Activated CD4-positive, alpha-beta memory T cell treated with anti-CD3 and anti-CD28 coated beads, Interleukin-2, amount 10 ng/mL, durations not matched to agents 7 days and 5 days (primary cell): ENCODE measurements at regions not wholly inside any gene's neighbourhood (a gene's known extent, or its start where the extent isn't known, plus 50 kb on each side); places are given as distances from the start of the nearest gene placed in this dataset.

Experiments used
- CTCF ChIA-PET: fragments of 350-600 bp; sonication (Branson Sonifier 250); formaldehyde crosslinking; loops from one replicate; lab custom pipeline; 2021; ENCODE audit warnings: antibody characterized with exemption, inconsistent platforms; lab: Charles Lee
- POLR2A ChIA-PET: fragments of 350-600 bp; sonication (Branson Sonifier 250); formaldehyde crosslinking; loops from one replicate; lab custom pipeline; 2021; ENCODE audit warnings: antibody characterized with exemption; lab: Charles Lee
- DNase-seq: peaks from one replicate; pipeline ENCODE4 v3.0.0-alpha.2; 2020
- H3K27ac Mint-ChIP-seq: one replicate; pipeline ENCODE4 v1.8.0; 2021; ENCODE audit warnings: mild to moderate bottlenecking, mixed read lengths
- H3K27me3 Mint-ChIP-seq: one replicate; pipeline ENCODE4 v1.8.0; 2021; ENCODE audit warnings: mixed read lengths
- H3K36me3 Mint-ChIP-seq: one replicate; pipeline ENCODE4 v1.8.0; 2021; ENCODE audit warnings: low read depth, mixed read lengths
- H3K4me1 Mint-ChIP-seq: one replicate; pipeline ENCODE4 v1.8.0; 2021; ENCODE audit warnings: mixed read lengths
- H3K4me3 Mint-ChIP-seq: one replicate; pipeline ENCODE4 v1.8.0; 2021; ENCODE audit warnings: mild to moderate bottlenecking, mixed read lengths
- H3K9me3 Mint-ChIP-seq: one replicate; pipeline ENCODE4 v1.8.0; 2021; ENCODE audit warnings: mixed read lengths

DNA sequence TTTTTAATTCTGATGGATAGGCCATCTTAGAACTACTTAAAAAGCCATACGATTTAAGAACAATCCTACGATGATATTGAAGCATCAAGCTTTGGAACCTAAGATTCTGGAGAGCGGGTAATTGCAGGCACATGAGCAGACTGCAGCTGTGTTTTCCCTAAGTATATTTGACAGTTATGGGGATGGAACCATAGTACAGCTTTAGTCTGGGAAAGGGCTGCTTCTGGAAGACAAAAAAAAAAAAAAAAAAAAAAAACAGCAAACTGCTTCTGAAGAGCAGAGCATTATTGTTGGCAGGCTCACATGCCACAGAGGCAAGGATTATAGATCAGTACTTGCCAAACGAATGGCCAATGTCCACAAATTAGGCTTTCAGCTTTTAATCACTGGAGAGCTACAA is 1618.7 kb downstream of the AMY1C start:
- ChIA-PET CTCF (interaction anchor here (0.6 kb wide), 1 partner anchor 960 kb away, joined by 4 read pairs; no protein-coding TSS in a partner anchor), POLR2A (no interaction called here)
- H3K27ac Mint-ChIP-seq = no peak overlapping the region
- DNase-seq = no peak
- no peaks in the 10 kb centered on the region for H3K36me3 Mint-ChIP-seq
- no peaks in the 10 kb centered on the region for H3K4me1 Mint-ChIP-seq
- no peaks in the 10 kb centered on the region for H3K27me3 Mint-ChIP-seq
- peaks cover 2% of the 10 kb centered on the region for H3K9me3 Mint-ChIP-seq
- no peak overlapping the region for H3K4me3 Mint-ChIP-seq

DNA sequence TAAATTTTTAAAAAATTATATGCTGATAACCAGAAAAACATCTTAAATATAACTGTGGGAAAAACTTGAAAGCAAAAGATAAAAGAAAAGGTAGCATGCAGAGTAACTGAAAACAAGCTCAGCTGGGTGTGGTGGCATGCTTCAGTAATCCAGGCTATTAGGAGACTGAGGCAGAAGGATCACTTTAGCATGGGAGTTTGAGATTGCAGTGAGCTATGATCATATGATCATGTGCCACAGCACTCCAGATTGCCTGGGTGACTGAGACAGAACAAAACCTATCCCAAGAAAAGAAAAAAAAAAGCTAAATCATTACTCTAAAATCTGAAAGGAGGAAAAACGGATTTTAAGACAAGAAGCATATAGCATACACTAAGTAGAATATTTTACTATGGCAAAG is 1624.0 kb downstream of the AMY1C start:
- DNase-seq = no peak
- Mint-ChIP-seq H3K36me3 (no peaks in the 10 kb centered on the region), H3K27me3 (no peaks in the 10 kb centered on the region), H3K4me1 (no peaks in the 10 kb centered on the region), H3K27ac (no peak overlapping the region), H3K9me3 (no peaks in the 10 kb centered on the region), H3K4me3 (no peak overlapping the region)
- POLR2A ChIA-PET = no interaction called here
- CTCF ChIA-PET = no interaction called here

DNA sequence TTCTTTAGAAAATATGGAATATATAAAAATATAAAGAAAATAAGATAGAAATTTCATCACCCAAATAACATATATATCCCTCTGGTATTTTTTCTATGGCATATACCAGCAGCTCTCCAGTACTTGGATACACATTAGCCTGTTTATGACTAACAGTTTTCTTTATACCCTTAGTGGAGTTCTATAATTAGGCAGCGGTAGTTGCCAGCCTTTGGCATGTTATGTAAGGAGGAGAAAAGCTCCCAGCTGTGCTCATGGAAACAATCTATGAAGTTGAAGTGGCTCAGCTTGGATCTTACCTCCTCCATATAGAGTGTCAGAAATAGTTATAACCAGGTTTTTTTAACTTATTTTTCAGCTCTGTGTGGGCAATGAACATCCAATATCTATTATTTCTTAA is 1636.8 kb downstream of the AMY1C start:
- Mint-ChIP-seq H3K4me3 (no peak overlapping the region), H3K9me3 (peaks cover 21% of the 10 kb centered on the region), H3K4me1 (no peaks in the 10 kb centered on the region), H3K36me3 (no peaks in the 10 kb centered on the region), H3K27ac (no peak overlapping the region), H3K27me3 (no peaks in the 10 kb centered on the region)
- CTCF ChIA-PET = no interaction called here
- no peak for DNase-seq
- POLR2A ChIA-PET = no interaction called here

DNA sequence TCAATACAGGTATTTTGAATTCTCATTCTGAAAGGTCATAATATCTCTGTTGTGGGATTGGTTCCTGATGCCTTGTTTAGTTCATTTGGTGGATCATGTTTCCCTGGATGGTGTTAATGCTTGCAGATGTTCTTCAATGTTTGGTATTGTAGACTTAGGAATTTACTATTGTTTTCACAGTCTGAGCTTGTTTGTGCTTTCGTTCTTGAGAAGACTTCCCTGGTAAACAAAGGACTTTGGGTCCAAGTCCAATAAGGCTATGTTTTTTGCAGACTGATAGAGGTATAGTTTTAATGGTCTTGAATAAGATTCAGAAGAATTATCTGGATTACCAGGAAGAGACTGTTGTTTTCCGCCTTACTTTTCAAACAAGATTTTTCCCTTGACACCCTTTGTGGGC is 1646.3 kb downstream of the AMY1C start:
- Mint-ChIP-seq H3K4me1 (no peaks in the 10 kb centered on the region), H3K27ac (no peak overlapping the region), H3K27me3 (no peaks in the 10 kb centered on the region), H3K36me3 (no peaks in the 10 kb centered on the region), H3K4me3 (no peak overlapping the region), H3K9me3 (peaks cover 21% of the 10 kb centered on the region)
- CTCF ChIA-PET = no interaction called here
- POLR2A ChIA-PET = no interaction called here
- no peak for DNase-seq

DNA sequence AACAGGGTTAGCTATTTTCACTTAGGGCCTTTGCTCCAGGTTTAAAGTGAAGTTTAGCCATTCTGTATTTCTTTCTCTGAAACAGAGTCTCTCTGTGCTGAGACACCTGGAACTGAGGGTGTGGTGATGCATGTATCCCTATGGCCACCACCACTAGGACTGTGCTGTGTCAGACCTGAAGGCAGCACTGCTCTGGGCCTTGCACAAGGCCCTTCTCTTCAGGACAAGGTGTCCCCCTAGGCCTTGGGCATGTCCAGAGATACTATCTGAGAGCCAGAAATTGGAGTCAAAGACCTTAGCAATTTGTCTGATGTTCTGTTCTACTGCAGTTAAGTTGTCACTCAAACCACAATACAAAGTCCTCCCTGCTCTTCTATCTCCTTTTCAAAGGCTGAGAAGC is 1649.2 kb downstream of the AMY1C start:
- no peak overlapping the region for H3K4me3 Mint-ChIP-seq
- DNase-seq = no peak
- H3K9me3 Mint-ChIP-seq = peaks cover 18% of the 10 kb centered on the region
- CTCF ChIA-PET = no interaction called here
- H3K4me1 Mint-ChIP-seq = no peaks in the 10 kb centered on the region
- H3K27me3 Mint-ChIP-seq = no peaks in the 10 kb centered on the region
- no peak overlapping the region for H3K27ac Mint-ChIP-seq
- POLR2A ChIA-PET = no interaction called here
- H3K36me3 Mint-ChIP-seq = no peaks in the 10 kb centered on the region

DNA sequence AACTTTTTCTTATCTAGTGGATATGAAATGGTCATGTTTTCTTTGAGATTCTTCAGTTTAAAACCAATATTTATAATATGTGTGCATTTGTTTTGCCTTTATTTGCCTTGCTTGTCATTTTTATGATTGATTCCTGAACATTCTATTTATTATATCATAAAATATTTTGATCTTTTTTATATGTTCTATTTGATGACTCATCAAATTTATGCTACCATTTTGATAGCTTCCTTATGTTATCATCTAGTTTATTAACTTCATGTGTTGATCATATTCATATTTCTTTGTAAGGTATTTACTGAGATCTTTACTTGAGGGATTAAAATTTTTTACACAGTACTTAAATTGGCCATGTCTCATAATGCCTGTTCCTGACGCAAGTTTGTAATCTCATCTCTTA is 1650.0 kb downstream of the AMY1C start:
- ChIA-PET POLR2A (no interaction called here), CTCF (no interaction called here)
- Mint-ChIP-seq H3K36me3 (no peaks in the 10 kb centered on the region), H3K9me3 (peaks cover 21% of the 10 kb centered on the region), H3K4me1 (no peaks in the 10 kb centered on the region), H3K4me3 (no peak overlapping the region), H3K27me3 (no peaks in the 10 kb centered on the region), H3K27ac (no peak overlapping the region)
- DNase-seq = no peak

DNA sequence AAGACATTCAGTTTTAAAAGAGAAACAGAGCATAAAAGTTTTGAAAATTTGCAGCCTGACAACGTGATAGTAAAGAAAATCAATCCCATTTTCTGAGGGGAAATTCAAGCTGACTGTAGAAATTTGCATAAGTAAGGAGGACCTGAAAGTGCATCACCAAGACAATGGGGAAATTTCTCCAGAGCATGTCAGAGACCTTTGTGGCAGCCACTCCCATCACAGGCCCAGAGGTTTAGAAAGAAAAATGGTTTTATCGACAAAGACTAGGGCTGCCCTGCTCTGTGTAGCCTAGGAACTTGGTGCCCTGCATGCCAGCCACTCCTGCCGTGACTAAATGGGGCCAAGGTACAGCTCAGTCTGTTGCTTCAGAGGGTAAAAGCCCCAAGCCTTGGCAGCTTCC is 1640.2 kb upstream of the PRMT6 start:
- peaks cover 16% of the 10 kb centered on the region for H3K9me3 Mint-ChIP-seq
- ChIA-PET POLR2A (no interaction called here), CTCF (no interaction called here)
- H3K4me3 Mint-ChIP-seq = no peak overlapping the region
- DNase-seq = no peak
- H3K27me3 Mint-ChIP-seq = no peaks in the 10 kb centered on the region
- H3K27ac Mint-ChIP-seq = no peak overlapping the region
- no peaks in the 10 kb centered on the region for H3K4me1 Mint-ChIP-seq
- no peaks in the 10 kb centered on the region for H3K36me3 Mint-ChIP-seq

DNA sequence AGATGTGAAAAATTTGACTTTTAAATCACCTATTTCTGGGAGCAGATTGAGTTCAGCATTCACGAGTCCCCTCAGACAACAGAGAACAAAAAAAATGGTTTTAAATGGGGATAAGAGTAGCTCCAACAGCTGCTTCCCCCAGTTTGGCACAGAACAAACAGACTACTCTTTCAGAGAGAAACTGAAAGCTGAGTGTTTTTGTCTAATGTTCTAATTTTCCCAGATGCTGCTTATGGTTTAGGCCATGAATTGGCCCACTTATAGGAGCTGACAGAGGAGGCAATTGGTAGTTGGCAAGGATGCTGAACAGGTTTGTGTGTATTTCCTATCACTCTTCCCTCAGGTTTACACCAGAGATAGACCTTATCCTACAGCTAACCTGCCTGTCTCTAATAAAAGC is 1637.4 kb upstream of the PRMT6 start:
- no peak overlapping the region for H3K4me3 Mint-ChIP-seq
- ChIA-PET CTCF (no interaction called here), POLR2A (no interaction called here)
- peaks cover 17% of the 10 kb centered on the region for H3K9me3 Mint-ChIP-seq
- no peak for DNase-seq
- no peaks in the 10 kb centered on the region for H3K4me1 Mint-ChIP-seq
- no peak overlapping the region for H3K27ac Mint-ChIP-seq
- H3K27me3 Mint-ChIP-seq = no peaks in the 10 kb centered on the region
- H3K36me3 Mint-ChIP-seq = no peaks in the 10 kb centered on the region

DNA sequence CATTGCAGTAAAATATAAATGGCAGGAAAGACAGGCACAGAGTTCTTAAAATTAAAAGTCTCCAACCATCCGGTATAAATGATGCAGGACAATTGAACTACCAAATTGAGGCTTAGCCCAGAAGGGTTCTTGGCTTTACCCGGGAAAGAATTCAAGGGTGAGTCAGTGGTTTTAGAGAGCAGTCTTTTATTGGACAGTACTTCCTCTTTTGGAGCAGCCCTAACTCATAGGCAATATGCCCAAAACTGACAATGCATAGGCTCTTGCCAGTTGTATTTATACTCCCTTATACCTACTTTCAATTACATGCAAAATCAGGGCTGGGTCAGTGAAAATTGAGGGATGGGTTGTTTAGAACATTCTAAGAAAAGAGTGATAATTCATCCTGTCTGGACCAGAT is 1628.9 kb upstream of the PRMT6 start:
- no peak for DNase-seq
- Mint-ChIP-seq H3K27me3 (no peaks in the 10 kb centered on the region), H3K4me3 (no peak overlapping the region), H3K27ac (no peak overlapping the region), H3K4me1 (no peaks in the 10 kb centered on the region), H3K9me3 (peaks cover 9% of the 10 kb centered on the region), H3K36me3 (no peaks in the 10 kb centered on the region)
- ChIA-PET POLR2A (no interaction called here), CTCF (no interaction called here)

DNA sequence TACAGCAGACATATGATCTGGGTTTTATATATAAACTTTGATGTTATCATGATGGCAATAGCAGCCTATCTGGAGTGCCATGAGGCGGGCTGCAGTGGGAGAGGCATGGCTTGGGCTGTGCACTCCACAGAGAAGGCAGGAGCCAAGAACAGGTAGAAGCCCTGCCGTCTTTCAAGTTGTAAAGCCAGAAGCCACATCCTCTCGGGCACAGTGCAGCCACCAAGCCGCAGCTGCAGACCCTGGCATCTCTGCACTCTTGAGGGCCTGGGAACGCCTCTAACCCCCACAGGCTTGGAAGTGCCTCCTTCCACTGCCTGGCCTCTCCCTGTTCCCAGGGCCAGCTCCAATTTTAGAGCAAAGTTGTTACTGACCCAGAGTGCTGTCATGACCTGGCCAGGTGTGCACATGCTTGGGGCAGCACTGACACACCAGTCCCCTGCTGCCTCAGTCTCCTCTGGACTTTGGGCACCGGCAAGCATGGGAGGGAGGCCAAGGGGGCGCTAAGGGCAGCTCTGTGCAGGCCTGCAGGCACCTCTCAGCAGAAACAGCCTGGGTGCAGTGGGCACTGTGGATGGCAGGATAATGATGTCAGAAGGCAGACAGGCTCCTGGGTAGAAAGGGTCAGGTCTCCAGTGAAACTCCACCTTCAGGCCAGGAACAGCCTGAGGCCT is 1619.8 kb upstream of the PRMT6 start:
- H3K27me3 Mint-ChIP-seq = no peaks in the 10 kb centered on the region
- ChIA-PET CTCF (no interaction called here), POLR2A (no interaction called here)
- H3K4me3 Mint-ChIP-seq = no peak overlapping the region
- no peaks in the 10 kb centered on the region for H3K9me3 Mint-ChIP-seq
- no peaks in the 10 kb centered on the region for H3K36me3 Mint-ChIP-seq
- H3K4me1 Mint-ChIP-seq = no peaks in the 10 kb centered on the region
- H3K27ac Mint-ChIP-seq = no peak overlapping the region
- no peak for DNase-seq

DNA sequence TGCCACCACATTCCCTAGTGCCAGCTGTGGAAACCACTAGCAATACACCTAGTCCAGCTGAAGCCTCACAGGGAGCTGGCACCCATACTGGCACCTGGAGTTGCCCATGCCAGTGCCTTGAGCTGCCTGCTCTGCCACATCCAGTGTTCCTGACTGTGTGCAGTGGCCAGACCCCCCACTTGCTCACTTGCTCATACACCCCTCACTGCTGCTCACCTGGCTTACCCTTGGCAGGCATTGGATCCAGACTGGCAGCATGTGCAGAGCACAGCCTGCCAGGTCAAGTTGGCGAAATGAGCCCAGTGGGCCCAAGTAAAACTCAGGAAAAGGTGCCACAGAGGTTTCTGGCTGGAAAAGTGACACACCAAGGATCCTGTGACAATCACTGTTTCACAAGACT is 1618.6 kb upstream of the PRMT6 start:
- Mint-ChIP-seq H3K4me3 (no peak overlapping the region), H3K4me1 (no peaks in the 10 kb centered on the region), H3K36me3 (no peaks in the 10 kb centered on the region), H3K9me3 (peaks cover 5% of the 10 kb centered on the region), H3K27ac (no peak overlapping the region), H3K27me3 (no peaks in the 10 kb centered on the region)
- ChIA-PET POLR2A (no interaction called here), CTCF (no interaction called here)
- no peak for DNase-seq

DNA sequence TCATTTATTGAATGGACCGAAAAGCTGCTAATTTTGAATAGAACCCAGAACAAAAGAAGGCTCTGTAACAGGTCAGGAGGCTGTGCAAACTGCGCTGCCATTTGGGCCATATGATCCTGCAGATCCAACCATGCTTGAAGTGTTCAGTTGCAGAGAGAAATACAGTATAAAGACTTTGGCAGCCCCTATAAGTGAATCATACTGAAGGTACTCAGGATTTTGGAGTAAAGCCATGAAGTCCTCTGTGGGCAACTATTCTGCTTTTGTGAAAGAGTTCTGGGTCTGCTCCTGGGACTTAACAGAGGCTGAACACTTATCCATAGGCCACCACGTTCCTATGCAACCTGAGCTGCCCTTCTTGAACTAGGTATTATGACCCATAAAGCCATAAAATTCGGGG is 1613.6 kb upstream of the PRMT6 start:
- H3K36me3 Mint-ChIP-seq = no peaks in the 10 kb centered on the region
- ChIA-PET POLR2A (no interaction called here), CTCF (no interaction called here)
- H3K4me1 Mint-ChIP-seq = no peaks in the 10 kb centered on the region
- no peak overlapping the region for H3K4me3 Mint-ChIP-seq
- H3K27me3 Mint-ChIP-seq = no peaks in the 10 kb centered on the region
- DNase-seq = no peak
- H3K9me3 Mint-ChIP-seq = peaks cover 18% of the 10 kb centered on the region
- no peak overlapping the region for H3K27ac Mint-ChIP-seq

DNA sequence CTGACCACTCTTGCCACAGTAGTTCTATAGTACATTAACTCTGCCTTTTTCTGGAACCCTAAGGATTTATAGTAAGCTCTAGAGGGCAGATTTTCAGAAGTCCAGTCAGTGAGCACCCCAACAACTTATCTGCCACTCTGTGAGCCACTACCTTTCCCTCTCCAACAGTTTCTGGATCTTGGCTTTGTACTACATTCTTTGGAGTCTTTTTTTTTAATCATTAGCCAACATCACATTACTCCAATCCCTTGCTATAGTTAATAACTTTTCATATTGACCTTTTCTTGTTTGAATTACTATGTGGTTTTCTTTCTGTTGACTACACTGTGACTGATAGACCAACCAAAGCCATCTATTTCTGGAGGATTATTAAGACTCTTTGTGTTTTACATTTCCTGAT is 1596.7 kb upstream of the PRMT6 start:
- H3K27ac Mint-ChIP-seq = no peak overlapping the region
- H3K4me1 Mint-ChIP-seq = no peaks in the 10 kb centered on the region
- no peak overlapping the region for H3K4me3 Mint-ChIP-seq
- CTCF ChIA-PET = no interaction called here
- POLR2A ChIA-PET = no interaction called here
- no peaks in the 10 kb centered on the region for H3K27me3 Mint-ChIP-seq
- H3K36me3 Mint-ChIP-seq = no peaks in the 10 kb centered on the region
- peaks cover 4% of the 10 kb centered on the region for H3K9me3 Mint-ChIP-seq
- DNase-seq = no peak

DNA sequence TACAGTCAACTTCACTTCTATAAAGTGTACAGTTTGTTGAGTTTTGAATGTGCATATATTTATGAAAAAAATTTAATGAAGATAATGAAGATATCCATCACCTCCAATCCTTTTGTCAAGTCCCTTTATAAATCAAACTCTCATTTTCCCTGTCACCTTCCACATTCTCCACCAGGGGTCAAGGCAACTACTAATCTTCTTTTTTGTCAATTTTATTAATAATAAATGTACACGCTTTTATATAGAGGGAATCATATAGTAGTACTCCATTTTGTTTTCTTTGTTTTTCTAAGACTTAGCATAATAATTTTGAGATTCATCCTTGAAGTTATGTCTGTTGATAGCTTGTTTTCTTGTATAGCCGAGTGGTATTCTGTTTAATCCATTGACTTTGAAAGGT is 1594.2 kb upstream of the PRMT6 start:
- H3K27me3 Mint-ChIP-seq = no peaks in the 10 kb centered on the region
- H3K36me3 Mint-ChIP-seq = no peaks in the 10 kb centered on the region
- H3K9me3 Mint-ChIP-seq = peaks cover 6% of the 10 kb centered on the region
- ChIA-PET POLR2A (no interaction called here), CTCF (no interaction called here)
- no peak overlapping the region for H3K4me3 Mint-ChIP-seq
- no peaks in the 10 kb centered on the region for H3K4me1 Mint-ChIP-seq
- H3K27ac Mint-ChIP-seq = no peak overlapping the region
- DNase-seq = no peak
